COLO829 (cell line): ENCODE measurements at regions not wholly inside any gene's neighbourhood (a gene's known extent, or its start where the extent isn't known, plus 50 kb on each side); places are given as distances from the start of the nearest gene placed in this dataset.
"Not testable (repeated sequence)": the region's sequence is repeated elsewhere in the genome, so short reads cannot be mapped to it uniquely, and the experiment has no call there.

Experiments
- DNase-seq: peaks from one replicate; pipeline ENCODE4 v3.0.0; 2012; ENCODE audit warnings: low spot score

DNA sequence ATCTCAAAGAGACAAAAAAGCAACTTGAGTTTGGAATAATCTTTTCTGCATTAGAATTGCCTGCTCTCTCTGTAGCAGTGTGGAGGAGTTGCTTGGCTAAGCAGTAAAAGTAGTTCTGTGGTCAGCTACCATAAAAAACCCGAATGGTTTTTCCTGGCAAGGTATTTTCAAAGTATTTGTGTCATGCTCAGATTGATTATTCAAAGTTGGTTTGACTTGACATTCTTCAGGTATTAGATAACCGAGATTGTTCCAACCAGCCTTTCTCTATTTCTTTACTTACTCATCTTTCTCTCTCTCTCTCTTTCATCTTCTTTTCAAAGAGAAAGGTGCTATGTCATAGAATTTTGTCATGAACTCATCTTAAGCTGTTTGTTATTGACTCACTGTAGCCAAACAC, 404.9 kb downstream of the CPS1 start:
- DNase-seq, result no peak

DNA sequence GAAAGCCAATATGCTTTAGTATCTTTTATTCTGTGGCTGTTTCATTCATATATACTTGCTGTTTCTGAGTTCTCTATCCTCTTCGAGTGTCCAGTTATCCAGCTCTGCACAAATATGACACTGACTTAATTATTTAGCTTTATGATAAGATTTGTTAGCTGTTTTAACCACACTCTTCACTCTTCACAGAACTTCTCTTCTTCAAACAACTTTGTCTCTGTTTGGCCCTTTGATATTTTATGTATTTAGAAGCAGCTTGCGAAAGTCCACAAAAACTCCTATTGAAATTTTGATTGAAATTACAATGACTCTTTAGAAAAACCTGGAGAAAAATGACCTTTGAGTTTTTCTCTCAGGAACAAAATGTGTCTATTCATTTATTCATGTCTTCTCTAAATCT, 407.0 kb downstream of the CPS1 start:
- peak; percentile 6 for DNase-seq

DNA sequence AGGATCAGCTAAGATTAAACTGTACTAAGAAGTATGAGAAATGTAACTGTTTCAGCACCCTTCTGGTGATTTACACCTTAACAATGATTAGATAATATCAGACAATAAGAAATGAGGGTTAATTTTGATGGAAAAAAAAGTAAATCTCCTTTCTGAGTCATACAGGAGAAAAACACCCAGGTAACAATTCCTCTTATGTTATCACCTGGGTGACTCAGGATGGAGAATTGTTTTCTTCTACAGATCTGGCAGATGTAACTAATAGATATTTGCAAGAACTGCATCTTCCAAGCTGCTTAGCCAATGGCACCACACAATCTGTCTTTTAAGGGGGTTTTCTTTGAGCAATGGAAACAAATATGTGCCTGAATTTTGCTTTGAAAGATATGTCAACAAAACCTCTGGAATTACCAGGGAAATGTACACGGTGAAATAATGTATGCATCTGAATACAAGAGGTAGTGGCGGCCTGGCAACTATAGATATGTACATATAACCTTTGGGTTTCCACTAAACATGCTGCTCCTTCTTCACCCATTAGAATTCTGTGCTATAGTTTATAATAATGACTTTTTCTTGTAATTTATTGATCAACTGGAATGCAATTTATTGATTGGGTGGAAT, 407.9 kb downstream of the CPS1 start:
- DNase-seq, result no peak

DNA sequence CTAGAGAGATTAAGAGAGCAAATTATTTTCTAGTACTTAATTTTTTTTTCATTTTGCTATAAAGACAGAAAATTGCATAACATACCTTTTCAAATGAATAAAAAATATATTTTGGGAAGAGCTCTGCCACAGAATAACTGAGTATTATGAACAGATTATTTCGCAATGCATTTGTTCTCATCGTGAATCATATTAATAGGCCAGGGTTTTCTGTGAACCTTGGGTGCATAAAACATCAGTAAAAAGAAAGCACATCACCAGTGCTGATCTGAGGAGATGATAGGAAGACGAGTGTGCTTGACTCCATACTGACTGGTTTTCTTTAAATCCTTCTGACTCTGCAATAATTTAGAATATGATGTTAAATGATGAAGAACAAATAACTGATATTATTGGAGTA, 409.1 kb downstream of the CPS1 start:
- no peak for DNase-seq

DNA sequence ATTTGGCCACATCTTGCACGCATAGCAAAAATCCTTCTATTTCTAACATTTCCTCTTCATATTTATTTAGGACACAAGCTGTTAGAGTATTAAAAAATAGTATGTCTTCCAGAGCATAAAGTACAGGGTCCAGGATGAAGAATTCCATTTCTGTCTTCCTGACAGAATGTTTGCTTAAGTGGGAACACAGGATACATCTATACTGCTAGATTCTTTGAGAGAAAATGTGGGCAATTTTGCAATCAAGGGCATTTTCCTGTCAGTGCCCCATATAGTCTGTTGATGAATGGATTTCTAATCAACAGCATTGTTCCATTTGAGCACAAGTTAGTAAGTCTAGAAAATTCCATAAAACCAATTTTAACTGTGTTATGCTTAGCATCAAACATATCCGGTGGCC, 409.9 kb downstream of the CPS1 start:
- DNase-seq, result no peak

DNA sequence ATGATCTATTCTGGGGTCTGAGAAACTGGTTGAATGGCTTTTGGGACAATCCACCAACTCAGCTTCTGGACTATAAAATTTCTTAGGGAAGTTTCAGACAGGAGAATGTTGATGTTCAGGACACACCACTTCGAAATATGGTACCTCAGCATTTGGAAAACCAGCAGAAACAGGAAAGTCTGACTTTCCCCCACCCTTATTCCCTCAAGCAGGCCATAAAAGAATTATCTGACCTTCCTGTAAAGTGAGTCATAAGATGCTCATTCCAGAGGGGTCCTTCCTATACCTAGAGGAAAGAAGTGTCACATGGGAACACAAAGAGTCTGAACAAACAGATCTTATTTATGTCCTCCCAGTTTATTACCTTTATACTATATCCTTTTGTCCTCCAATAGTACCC, 415.0 kb downstream of the CPS1 start:
- DNase-seq, result no peak

DNA sequence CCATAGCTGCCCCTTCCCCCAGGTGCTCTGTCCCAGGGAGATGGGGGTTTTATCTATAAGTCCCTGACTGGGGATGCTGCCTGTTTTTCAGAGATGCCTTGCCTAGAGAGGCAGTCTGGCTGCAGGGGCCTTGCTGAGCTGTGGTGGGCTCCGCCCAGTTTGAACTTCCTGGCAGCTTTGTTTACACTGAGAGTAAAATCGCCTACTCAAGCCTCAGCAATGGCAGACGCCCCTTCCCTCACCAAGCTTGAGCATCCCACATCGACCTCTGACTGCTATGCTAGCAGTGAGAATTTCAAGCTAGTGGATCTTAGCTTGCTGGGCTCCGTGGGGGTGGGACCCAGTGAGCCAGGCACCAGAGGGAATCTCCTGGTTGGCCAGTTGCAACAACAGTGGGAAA, 430.4 kb downstream of the CPS1 start:
- DNase-seq, result not testable (repeated sequence)

DNA sequence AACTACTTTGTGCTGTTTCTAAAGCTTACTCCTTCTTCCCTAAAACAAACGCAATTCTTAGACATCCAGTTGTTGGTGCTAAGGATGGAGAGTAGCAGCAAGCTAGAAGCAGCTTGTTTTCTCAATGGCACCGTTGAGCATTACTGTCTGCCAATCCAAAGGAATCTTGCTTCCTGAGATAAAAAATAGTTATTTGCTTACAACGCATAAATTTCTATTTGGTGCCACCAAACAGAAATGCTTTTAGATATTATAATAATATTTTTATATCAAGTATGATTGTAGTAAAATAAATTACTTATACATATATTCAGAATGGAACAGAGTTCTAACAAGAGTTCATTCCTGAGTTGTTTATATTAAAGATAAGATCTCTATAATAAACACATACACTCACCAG, 434.7 kb downstream of the CPS1 start:
- DNase-seq, result no peak

DNA sequence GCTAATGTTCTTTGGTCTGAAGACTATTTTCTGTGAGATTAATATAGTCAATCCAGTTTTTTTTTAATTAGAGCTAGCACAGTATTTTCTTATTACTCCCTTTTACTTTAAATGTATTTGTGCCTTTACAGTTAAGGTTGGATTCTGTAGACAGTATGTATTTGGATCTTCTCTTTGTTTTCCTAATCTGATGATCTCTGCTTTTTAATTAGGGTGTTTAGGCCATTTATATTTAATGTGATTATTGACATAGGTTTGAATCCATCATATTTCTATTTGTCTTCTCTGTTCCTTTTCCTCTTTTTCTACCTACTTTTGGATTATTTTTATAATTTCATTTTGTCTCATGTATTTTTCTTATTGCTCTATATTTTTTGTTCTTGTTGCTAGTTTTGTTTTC, 437.7 kb downstream of the CPS1 start:
- DNase-seq, result no peak

DNA sequence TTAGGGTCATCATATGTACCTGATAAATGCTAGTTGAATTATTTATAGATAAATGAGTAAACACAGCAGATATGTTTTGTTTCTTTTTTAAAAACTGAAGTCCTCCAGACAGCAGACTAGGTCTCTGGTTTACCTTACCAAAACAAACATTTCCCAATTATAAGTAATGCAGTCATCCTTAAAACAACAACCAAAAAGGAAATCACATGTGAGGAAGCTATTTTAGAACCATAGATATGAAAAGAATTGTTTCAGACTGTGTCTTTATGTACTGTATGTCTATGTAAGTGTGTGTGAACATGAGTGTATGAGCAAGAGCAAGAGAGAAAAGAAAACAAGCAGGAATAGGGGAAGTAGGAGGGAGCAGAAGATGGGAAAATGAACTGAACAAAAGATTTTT, 441.0 kb downstream of the CPS1 start:
- DNase-seq, result no peak

DNA sequence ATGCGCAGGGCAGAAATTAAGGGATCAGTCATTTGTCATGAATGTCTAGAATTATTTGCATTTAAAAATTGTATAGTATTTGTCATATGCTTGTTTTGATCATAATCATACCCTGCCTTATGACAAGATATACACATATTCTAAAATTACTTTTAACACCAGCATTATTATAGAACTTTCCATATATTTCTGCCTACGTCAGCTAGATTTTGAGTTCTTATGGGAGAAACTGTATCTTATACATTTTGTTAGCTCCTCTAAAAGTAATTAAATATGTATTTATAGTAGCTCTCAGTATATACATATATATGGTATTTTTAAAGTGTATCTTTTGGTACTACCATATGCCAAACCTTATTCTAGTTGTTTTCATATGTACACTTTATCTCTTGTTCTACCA, 441.9 kb downstream of the CPS1 start:
- no peak for DNase-seq

DNA sequence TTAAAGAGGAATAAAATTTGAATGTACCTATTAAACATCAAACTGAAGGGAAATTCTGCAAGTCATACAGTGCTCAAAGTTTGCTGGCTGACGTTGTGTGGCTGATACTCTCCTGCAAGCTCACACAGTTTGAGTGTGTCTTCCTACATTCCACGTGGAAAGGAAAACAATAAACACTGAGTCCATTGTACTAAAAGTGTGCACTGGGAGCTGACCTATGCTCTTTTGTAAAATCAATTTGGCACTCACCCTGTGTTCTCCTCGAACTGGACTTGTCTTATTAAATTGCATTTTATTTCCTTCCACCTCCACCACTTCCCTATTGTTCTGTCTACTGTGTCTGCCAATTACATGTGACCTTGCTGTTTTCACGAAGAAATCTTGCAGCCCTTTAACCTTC, 458.0 kb downstream of the CPS1 start:
- no peak for DNase-seq

DNA sequence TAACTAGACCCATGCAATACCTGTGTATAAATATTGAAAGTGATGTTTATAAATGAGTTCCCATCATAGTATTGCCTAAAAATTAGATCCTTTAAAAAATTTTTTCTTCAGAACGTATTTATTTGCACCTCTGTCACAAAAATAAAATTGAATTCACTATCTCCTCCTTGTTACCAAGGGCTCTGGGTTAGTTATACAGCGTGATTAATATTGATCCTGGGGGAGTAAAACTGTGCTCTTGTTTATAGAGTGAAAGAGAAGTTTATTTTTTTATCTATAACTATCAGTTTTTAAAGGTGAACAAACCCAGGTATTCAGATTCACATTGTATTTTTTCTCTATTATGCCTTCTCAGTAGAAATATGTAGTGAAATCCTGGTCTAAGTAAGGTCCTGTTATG, 458.5 kb downstream of the CPS1 start:
- no peak for DNase-seq

DNA sequence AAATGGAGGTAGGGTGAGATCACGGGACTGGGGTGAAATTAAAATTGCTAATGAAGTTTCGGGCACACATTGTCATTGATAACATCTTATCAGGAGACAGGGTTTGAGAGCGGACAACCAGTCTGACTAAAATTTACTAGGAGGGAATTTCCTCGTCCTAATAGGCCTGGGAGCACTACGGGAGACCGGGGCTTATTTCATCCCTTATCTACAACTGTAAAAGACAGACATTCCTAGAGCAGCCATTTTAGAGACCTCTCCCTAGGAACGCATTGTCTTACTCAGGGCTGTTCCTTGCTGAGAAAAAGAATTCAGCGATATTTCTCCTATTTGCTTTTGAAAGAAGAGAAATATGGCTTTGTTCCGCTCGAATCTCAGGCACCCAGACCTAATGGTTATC, 468.7 kb downstream of the CPS1 start:
- DNase-seq, result not testable (repeated sequence)

DNA sequence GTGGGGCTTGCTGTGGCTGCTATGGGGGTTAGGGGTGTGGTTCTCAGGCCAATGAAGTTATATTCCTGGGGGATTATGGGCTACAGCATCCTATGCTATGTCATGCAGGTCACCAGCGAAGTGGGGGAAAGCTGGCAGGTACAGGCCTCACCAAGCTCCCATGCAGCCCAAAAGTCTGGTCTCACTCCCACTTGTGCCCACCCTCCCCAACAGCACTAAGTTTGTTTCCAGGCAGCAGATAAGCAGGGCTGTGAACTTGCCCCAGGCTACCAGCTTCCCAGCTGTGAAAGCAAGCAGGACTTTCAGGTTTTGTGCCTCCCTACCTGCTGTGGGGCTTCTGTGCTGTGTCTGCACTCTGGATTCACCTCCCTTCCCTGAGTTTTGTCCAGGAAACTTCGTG, 469.7 kb downstream of the CPS1 start:
- DNase-seq, result no peak

DNA sequence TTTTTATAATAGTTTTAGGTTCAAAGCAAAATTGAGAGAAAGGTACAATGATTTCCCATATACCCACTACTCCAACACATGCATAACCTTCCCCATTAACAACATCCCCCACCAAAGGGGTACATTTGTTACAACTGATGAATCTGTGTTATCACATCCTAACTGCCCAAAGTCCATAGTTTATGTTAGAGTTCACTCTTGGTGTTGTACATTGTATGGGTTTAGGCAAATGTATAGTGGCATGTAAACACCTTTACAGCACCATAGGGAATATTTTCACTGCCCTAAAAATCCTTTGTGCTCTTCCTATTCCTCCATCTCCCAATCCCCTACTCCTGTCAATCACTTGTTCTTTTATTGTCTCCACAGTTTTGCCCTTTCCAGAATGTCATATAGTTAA, 471.6 kb downstream of the CPS1 start:
- no peak for DNase-seq

DNA sequence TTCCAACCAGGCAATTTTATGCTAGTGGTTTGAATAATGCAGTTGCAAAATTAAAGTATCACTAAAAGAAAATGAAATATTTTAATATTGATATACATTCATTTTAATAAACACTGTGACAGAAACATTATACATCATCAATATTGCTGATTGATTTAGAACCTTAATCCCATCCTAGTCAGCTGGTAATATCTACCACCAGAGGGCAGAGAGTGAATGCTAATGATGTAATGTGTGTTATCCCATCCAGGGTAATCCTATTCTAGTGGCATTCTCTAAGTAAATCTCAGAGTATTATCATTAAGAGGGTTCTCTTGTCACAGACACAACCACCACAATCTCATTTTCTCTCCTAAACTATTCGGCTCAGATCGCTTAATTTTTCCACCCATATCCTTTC, 477.4 kb downstream of the CPS1 start:
- DNase-seq, result peak; percentile 7

DNA sequence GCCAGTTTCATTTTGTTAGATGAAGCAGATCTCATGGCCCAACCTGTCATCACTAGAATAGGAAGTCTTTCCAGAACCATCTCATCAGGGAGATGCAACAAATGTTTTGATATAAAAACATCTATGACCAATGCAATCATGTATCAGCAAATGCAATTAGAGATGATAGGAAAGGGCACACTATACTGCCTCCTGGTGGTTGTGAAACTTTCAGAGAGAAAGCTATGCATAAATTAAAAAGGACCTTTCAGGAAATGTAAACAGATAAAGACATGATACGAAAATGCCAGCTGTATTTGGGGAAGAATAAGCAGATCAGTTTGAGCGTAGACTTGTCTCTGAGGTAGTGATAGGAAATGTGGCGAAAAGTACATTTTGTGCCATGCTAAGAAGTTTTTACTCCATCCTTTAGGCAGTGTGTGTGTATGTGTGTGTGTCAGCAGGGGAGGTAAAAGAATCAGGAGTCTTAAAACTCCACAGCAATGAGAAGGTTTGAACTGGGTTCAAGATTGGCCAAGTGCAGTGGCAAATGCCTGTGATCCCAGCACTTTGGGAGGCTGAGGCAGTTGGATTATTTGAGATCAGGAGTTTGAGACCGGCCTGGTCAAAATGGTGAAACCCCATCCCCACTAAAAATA, 479.3 kb downstream of the CPS1 start:
- DNase-seq, result peak; percentile 28

DNA sequence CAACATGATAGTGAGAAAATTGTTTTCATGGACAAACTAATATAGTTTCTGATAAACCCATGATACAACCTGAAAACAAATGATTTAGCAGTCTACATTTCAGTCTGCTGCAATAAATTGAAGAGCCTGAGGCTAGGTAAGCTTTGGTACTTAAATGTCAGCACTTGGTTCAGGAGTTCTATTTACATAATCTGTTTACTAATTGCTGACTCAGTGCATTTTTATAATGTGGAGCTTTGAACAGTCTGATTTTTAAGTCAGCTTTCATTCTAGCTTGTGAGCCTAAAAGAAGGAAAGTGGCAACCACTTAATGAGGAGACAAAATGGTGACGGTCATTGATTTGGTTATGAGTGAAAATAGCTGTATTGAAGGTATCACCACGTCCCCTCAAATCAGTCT, 488.6 kb downstream of the CPS1 start:
- DNase-seq, result no peak

DNA sequence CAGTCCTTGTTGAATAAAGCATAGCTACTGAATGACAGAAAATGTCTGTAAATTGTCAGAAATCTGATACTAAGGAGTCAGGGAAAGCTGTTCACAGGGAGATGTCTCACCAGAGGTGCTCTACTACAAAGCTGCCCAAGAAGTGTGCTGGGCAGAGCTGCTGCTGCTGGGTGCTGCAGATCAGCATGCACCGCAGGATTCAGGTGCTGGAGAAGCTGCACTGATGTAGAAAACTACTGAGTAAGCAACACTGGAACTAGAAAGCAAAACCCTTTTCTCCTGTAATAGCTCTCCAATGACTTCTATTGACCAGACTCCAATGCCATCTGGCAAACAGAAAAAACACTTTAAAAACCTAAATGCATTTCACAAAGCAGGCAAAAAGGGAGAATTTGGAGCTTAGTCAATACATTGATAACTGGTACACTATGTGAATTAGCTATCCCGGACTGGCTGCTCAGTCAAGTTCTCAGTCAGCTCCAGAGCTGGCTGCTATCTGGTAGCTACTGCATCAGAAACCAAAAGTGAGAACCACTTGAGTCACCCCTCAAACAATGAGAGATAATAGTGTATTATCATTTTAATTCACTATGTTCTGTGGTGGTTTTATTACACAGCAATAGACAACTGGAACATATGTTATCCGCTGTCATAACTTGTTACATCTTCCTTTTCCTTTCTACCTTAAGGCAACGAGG, 493.1 kb downstream of the CPS1 start:
- DNase-seq, result no peak

DNA sequence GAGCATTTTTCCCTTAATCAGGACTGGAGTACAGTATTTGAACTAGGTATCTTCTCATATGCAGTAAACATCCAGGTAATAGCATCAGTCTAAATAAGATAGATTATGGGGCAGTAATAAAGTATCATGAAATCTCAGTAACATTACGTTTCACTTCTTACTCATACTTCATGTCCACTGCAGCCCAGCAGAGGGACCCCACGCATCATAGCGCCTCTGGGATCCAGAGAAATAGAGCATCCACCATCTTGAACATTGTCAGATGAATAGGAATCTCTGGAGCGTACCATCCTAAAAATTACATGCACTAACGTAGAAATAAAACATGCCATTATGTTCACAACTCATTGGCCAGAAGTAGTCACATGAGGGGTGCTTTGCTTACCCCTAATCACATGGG, 499.0 kb downstream of the CPS1 start:
- peak; percentile 5 for DNase-seq

DNA sequence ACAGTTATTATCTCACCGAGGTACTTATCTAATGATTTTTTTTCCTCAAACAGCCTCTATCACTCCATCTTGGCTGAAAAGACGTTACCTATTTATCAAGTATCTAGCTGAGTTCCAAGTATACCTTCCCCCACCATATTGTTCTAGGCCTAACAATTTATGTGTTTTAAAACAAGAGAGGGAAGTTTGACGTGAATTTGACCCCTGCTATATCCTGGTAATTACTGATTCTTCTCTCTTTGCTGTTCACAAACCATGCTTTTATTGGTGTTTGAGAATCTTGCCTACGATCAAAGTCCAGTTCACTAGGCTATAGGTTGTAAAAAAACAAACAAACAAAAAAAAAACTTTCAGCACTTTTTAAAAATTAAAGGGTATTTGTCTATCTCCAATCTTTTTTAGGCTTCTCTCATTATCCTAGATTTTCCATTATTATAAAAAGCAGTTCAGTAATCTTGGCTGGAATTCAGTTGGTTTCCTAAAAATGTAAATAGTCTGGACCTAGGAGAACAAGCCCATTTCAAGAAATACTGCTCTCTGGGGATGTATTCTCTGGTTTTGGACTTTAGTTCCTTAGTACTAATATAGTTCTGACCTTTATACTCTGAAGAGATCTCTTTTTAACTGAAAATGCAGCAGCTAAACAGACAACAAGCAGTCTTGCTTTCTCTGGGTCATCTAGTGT, 505.4 kb downstream of the CPS1 start:
- DNase-seq, result no peak

DNA sequence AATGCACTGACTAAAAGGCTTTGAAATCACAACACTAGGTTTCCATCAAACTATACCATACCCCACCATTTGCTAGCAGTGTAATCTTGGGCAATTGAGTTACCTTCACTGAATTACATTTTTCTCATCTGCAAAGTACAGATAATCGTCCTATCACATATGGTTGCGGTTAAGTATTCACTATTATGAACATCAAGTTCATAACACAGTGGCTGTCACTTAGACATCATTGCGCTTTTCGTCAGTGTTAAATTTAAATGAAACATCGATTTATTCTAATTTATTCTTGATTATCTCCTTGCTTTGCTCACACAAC, 505.9 kb downstream of the CPS1 start:
- DNase-seq, result no peak
